ENCODE measurements at regions not wholly inside any gene's neighbourhood (a gene's known extent, or its start where the extent isn't known, plus 50 kb on each side); places are given as distances from the start of the nearest gene placed in this dataset.

- TF ChIP-seq ARNTL (CRISPR knock-in tag; IDR thresholded peaks at IDR 0.05; ENCODE audit: borderline replicate concordance, low read depth): no peak
Measured at GRCh38 chr1:30386156-30386926, 337.0 kb downstream of the MATN1 start (continued).

- TF ChIP-seq RARB (CRISPR knock-in tag; IDR thresholded peaks at IDR 0.05) (no peak), TOX (CRISPR knock-in tag; IDR thresholded peaks at IDR 0.05; ENCODE audit: borderline replicate concordance) (no peak), ESRRG (CRISPR knock-in tag; IDR thresholded peaks at IDR 0.05) (no peak), TSHZ2 (CRISPR knock-in tag; IDR thresholded peaks at IDR 0.05) (no peak), TCF4 (CRISPR knock-in tag; IDR thresholded peaks at IDR 0.05; ENCODE audit: borderline replicate concordance) (no peak), SNAI2 (CRISPR knock-in tag; IDR thresholded peaks at IDR 0.05) (no peak), CSRNP3 (CRISPR knock-in tag; IDR thresholded peaks at IDR 0.05) (no peak), CSDC2 (CRISPR knock-in tag; IDR thresholded peaks at IDR 0.05) (no peak)
- no peak for ATAC-seq
Measured at GRCh38 chr1:30385246-30385995, 338.0 kb downstream of the MATN1 start.

- TF ChIP-seq ESRRG (CRISPR knock-in tag; IDR thresholded peaks at IDR 0.05): no peak
- peak; percentile 60; the same call in 1 of the 2 replicates for TF ChIP-seq TCF4 (CRISPR knock-in tag; IDR thresholded peaks at IDR 0.05; ENCODE audit: borderline replicate concordance)
- no peak for ATAC-seq
Measured at GRCh38 chr1:30384286-30385245, 338.8 kb downstream of the MATN1 start.

GRCh38 chr1:30383221-30383711 lies 340.1 kb downstream of the MATN1 start:
- TF ChIP-seq CSDC2 (CRISPR knock-in tag; IDR thresholded peaks at IDR 0.05): no peak
- no peak for TF ChIP-seq GLIS3 (CRISPR knock-in tag; IDR thresholded peaks at IDR 0.05)
- no peak for TF ChIP-seq ZNF8 (CRISPR knock-in tag; IDR thresholded peaks at IDR 0.05)
- no peak for TF ChIP-seq TOX (CRISPR knock-in tag; IDR thresholded peaks at IDR 0.05; ENCODE audit: borderline replicate concordance)
- no peak for TF ChIP-seq ESRRG (CRISPR knock-in tag; IDR thresholded peaks at IDR 0.05)
- TF ChIP-seq ZNF70 (CRISPR knock-in tag; IDR thresholded peaks at IDR 0.05): no peak
- TF ChIP-seq ZFP30 (CRISPR knock-in tag; IDR thresholded peaks at IDR 0.05): no peak
- no peak for TF ChIP-seq ZFP3 (CRISPR knock-in tag; IDR thresholded peaks at IDR 0.05)
- no peak for TF ChIP-seq ZC3H10 (CRISPR knock-in tag; IDR thresholded peaks at IDR 0.05)
- no peak for TF ChIP-seq PPARA (CRISPR knock-in tag; IDR thresholded peaks at IDR 0.05; ENCODE audit: borderline replicate concordance)
- no peak for TF ChIP-seq ZNF565 (CRISPR knock-in tag; conservative IDR thresholded peaks at IDR 0.05; ENCODE audit: low read depth)
- no peak for TF ChIP-seq TCF4 (CRISPR knock-in tag; IDR thresholded peaks at IDR 0.05; ENCODE audit: borderline replicate concordance)
- ATAC-seq: no peak

GRCh38 chr1:30382496-30382895 lies 340.9 kb downstream of the MATN1 start:
- ATAC-seq: no peak
- TF ChIP-seq PPARA (CRISPR knock-in tag; IDR thresholded peaks at IDR 0.05; ENCODE audit: borderline replicate concordance) (no peak), TOX (CRISPR knock-in tag; IDR thresholded peaks at IDR 0.05; ENCODE audit: borderline replicate concordance) (no peak), OSR1 (CRISPR knock-in tag; IDR thresholded peaks at IDR 0.05) (no peak), ZNF565 (CRISPR knock-in tag; conservative IDR thresholded peaks at IDR 0.05; ENCODE audit: low read depth) (no peak), ZNF70 (CRISPR knock-in tag; IDR thresholded peaks at IDR 0.05) (no peak), RARB (CRISPR knock-in tag; IDR thresholded peaks at IDR 0.05) (no peak), ZFP30 (CRISPR knock-in tag; IDR thresholded peaks at IDR 0.05) (no peak), SNAI2 (CRISPR knock-in tag; IDR thresholded peaks at IDR 0.05) (no peak), ZNF8 (CRISPR knock-in tag; IDR thresholded peaks at IDR 0.05) (no peak), GLIS3 (CRISPR knock-in tag; IDR thresholded peaks at IDR 0.05) (no peak), CSDC2 (CRISPR knock-in tag; IDR thresholded peaks at IDR 0.05) (no peak), ZC3H10 (CRISPR knock-in tag; IDR thresholded peaks at IDR 0.05) (no peak), TSHZ2 (CRISPR knock-in tag; IDR thresholded peaks at IDR 0.05) (no peak), ZFP3 (CRISPR knock-in tag; IDR thresholded peaks at IDR 0.05) (no peak), ESRRG (CRISPR knock-in tag; IDR thresholded peaks at IDR 0.05) (no peak), POU6F1 (CRISPR knock-in tag; IDR thresholded peaks at IDR 0.05; ENCODE audit: borderline replicate concordance, low read depth) (no peak)
